ENCODE measurements at regions not wholly inside any gene's neighbourhood (a gene's known extent, or its start where the extent isn't known, plus 50 kb on each side); places are given as distances from the start of the nearest gene placed in this dataset.

- Histone ChIP-seq H3K4me3 (ENCODE audit: low read depth, low read length) (no peak overlapping the region), H3K27ac (ENCODE audit: extremely low read depth, low read depth, low read length) (no peak overlapping the region), H3K4me1 (ENCODE audit: control insufficient read depth, insufficient read depth, low read length) (no peaks in the 10 kb centered on the region), H3K36me3 (ENCODE audit: control insufficient read depth in 2 of 2, insufficient read depth in 1 of 2, low read length in 2 of 2) (no peaks in the 10 kb centered on the region), H3K9me3 (ENCODE audit: control insufficient read depth, insufficient read depth, low read depth, low read length) (no peaks in the 10 kb centered on the region)
- ChIA-PET CTCF (interaction anchor here (0.6 to 0.7 kb wide), 2 partner anchors 470 to 1330 kb away, joined by 3 read pairs; partner anchors contain the start of gene MON2), POLR2A (no interaction called here)
- TF ChIP-seq PRDM4 (tag by site-specific recombination; IDR thresholded peaks at IDR 0.05) = no peak
- TF ChIP-seq RBAK (tag by site-specific recombination; IDR thresholded peaks at IDR 0.05) = no peak
- TF ChIP-seq HOXC10 (CRISPR knock-in tag; IDR thresholded peaks at IDR 0.05) = no peak
- no peak for TF ChIP-seq ZSCAN16 (tag by site-specific recombination; IDR thresholded peaks at IDR 0.05)
Observed at GRCh38 chr12:61996717-61997116, 263.5 kb upstream of the USP15 start.

GRCh38 chr12:61998791-61999190, 261.4 kb upstream of the USP15 start:
- Histone ChIP-seq H3K4me1 (ENCODE audit: control insufficient read depth, insufficient read depth, low read length) (no peaks in the 10 kb centered on the region), H3K9me3 (ENCODE audit: control insufficient read depth, insufficient read depth, low read depth, low read length) (no peaks in the 10 kb centered on the region), H3K4me3 (ENCODE audit: low read depth, low read length) (no peak overlapping the region), H3K27ac (ENCODE audit: extremely low read depth, low read depth, low read length) (no peak overlapping the region), H3K36me3 (ENCODE audit: control insufficient read depth in 2 of 2, insufficient read depth in 1 of 2, low read length in 2 of 2) (no peaks in the 10 kb centered on the region)
- ChIA-PET CTCF (no interaction called here), POLR2A (no interaction called here)
- no peak for TF ChIP-seq OVOL3 (tag by site-specific recombination; IDR thresholded peaks at IDR 0.05)
- no peak for TF ChIP-seq ZIC2 (tag by site-specific recombination; IDR thresholded peaks at IDR 0.05)
- TF ChIP-seq ZNF501 (tag by site-specific recombination; IDR thresholded peaks at IDR 0.05) = no peak
- TF ChIP-seq AEBP2 (tag by site-specific recombination; IDR thresholded peaks at IDR 0.05; ENCODE audit: borderline replicate concordance) = no peak
- no peak for TF ChIP-seq ZNF514 (tag by site-specific recombination; IDR thresholded peaks at IDR 0.05)
- TF ChIP-seq ZSCAN4 (tag by site-specific recombination; IDR thresholded peaks at IDR 0.05) = no peak
- TF ChIP-seq ZNF433 (tag by site-specific recombination; IDR thresholded peaks at IDR 0.05; ENCODE audit: low read depth) = no peak
- TF ChIP-seq ZBTB44 (tag by site-specific recombination; IDR thresholded peaks at IDR 0.05) = no peak
- no peak for TF ChIP-seq ZSCAN16 (tag by site-specific recombination; IDR thresholded peaks at IDR 0.05)
- no peak for TF ChIP-seq ELK4 (IDR thresholded peaks at IDR 0.05; ENCODE audit: borderline replicate concordance, low read depth, low read length)
- TF ChIP-seq ZNF2 (tag by site-specific recombination; IDR thresholded peaks at IDR 0.05) = no peak
- no peak for TF ChIP-seq TRIM28 (IDR thresholded peaks at IDR 0.05; ENCODE audit: borderline replicate concordance, low read length)
- no peak for TF ChIP-seq ZNF837 (tag by site-specific recombination; IDR thresholded peaks at IDR 0.05)
- no peak for TF ChIP-seq ZNF670 (tag by site-specific recombination; IDR thresholded peaks at IDR 0.05; ENCODE audit: low read depth)
- no peak for TF ChIP-seq SCRT2 (tag by site-specific recombination; IDR thresholded peaks at IDR 0.05)
- no peak for TF ChIP-seq ZNF473 (tag by site-specific recombination; IDR thresholded peaks at IDR 0.05)
- no peak for TF ChIP-seq ZNF571 (tag by site-specific recombination; IDR thresholded peaks at IDR 0.05)
- no peak for TF ChIP-seq ZNF704 (tag by site-specific recombination; IDR thresholded peaks at IDR 0.05)
- no peak for TF ChIP-seq ZNF341 (tag by site-specific recombination; IDR thresholded peaks at IDR 0.05; ENCODE audit: low read depth)

Data from HEK293 (cell line).